ENCODE measurements at regions not wholly inside any gene's neighbourhood (a gene's known extent, or its start where the extent isn't known, plus 50 kb on each side); places are given as distances from the start of the nearest gene placed in this dataset.

DNA sequence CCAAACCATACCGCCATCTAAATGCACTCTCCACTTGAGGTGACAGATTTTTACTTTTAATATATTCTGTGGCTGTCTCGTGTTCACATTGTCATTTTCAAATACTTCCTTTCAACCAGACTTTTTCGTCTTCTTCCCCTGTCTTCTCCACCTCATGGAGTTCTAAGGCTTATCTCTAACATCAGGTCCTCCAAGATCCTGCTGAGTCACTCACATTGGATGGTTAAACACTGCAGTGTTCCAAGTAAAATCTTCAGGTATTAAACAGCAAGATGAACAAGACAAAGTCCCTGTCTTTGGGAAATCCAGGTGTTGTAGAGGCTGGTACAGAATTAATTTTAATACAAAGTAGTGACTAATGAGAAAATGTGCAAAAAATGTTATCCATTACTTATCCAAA, 330.2 kb upstream of the KIF2B start:
- no peaks in the 10 kb centered on the region for H3K4me1 Mint-ChIP-seq

GRCh38 chr17:53490447-53490968, 332.2 kb upstream of the KIF2B start:
- Histone ChIP-seq H3K79me2 (ENCODE audit: insufficient read depth, low read length) (no peaks in the 10 kb centered on the region), H2AFZ (ENCODE audit: insufficient read depth, low read depth, low read length, poor library complexity, severe bottlenecking) (no peak overlapping the region), H3K36me3 (replicated peaks in 1 of 2; ENCODE audit: control insufficient read depth in 1 of 2, insufficient read depth in 2 of 2, low read length in 2 of 2) (no peaks in the 10 kb centered on the region), H3K27me3 (ENCODE audit: control insufficient read depth in 2 of 2, insufficient read depth in 2 of 2, low read length in 2 of 2) (no peaks in the 10 kb centered on the region), H3K27ac (ENCODE audit: low read depth in 1 of 2, low read length in 2 of 2) (no peak overlapping the region), H3K4me2 (replicated peaks; ENCODE audit: extremely low read depth, low read length, poor library complexity, severe bottlenecking) (no peak overlapping the region), H3K4me1 (ENCODE audit: control insufficient read depth in 1 of 2, insufficient read depth in 2 of 2, low read length in 2 of 2) (no peaks in the 10 kb centered on the region), H3K4me3 (replicated peaks in 1 of 3; ENCODE audit: low read depth in 2 of 3, low read length in 3 of 3) (no peak overlapping the region), H3K9ac (ENCODE audit: insufficient read depth, low read length, poor library complexity, severe bottlenecking) (no peak overlapping the region), H4K20me1 (ENCODE audit: insufficient read depth, low read length) (no peaks in the 10 kb centered on the region), H3K9me3 (replicated peaks in 1 of 2; ENCODE audit: control insufficient read depth in 1 of 2, insufficient read depth in 1 of 2, low read length in 2 of 2) (no peaks in the 10 kb centered on the region)
- intact Hi-C loops (cut with micrococcal nuclease), result no loop called here
- Mint-ChIP-seq H3K27me3 (ENCODE audit: low read depth in 3 of 3) (no peaks in the 10 kb centered on the region), H3K9me3 (peaks cover 0 to 3% (median 2%) of the 10 kb centered on the region in 7 donors), H3K36me3 (no peaks in the 10 kb centered on the region), H3K27ac (no peak overlapping the region), H3K4me3 (no peak overlapping the region), H3K4me1 (no peaks in the 10 kb centered on the region)
- no peak for TF ChIP-seq CTCF (IDR thresholded peaks at IDR 0.05)
- no peak for DNase-seq

More for the DNA sequence above, 330.2 kb upstream of the KIF2B start:
- peaks cover 0 to 3% (median 2%) of the 10 kb centered on the region in 7 donors for H3K9me3 Mint-ChIP-seq
- no peak overlapping the region for H2AFZ ChIP-seq (ENCODE audit: insufficient read depth, low read depth, low read length, poor library complexity, severe bottlenecking)
- H3K4me3 ChIP-seq (replicated peaks in 1 of 3; ENCODE audit: low read depth in 2 of 3, low read length in 3 of 3), result no peak overlapping the region
- no peak for TF ChIP-seq CTCF (IDR thresholded peaks at IDR 0.05)
- no peak for DNase-seq
- H3K79me2 ChIP-seq (ENCODE audit: insufficient read depth, low read length), result no peaks in the 10 kb centered on the region
- H3K27me3 ChIP-seq (ENCODE audit: control insufficient read depth in 2 of 2, insufficient read depth in 2 of 2, low read length in 2 of 2), result no peaks in the 10 kb centered on the region
- no peak overlapping the region for H3K4me3 Mint-ChIP-seq
- 33% methylated on average over 2 of the region's 3 CpGs for WGBS (ENCODE audit: insufficient coverage)
- H3K36me3 ChIP-seq (replicated peaks in 1 of 2; ENCODE audit: control insufficient read depth in 1 of 2, insufficient read depth in 2 of 2, low read length in 2 of 2), result no peaks in the 10 kb centered on the region
- intact Hi-C loops (cut with micrococcal nuclease), result no loop called here
- no peaks in the 10 kb centered on the region for H3K4me1 ChIP-seq (ENCODE audit: control insufficient read depth in 1 of 2, insufficient read depth in 2 of 2, low read length in 2 of 2)
- no peaks in the 10 kb centered on the region for H3K36me3 Mint-ChIP-seq
- no peak overlapping the region for H3K27ac Mint-ChIP-seq
- H4K20me1 ChIP-seq (ENCODE audit: insufficient read depth, low read length), result no peaks in the 10 kb centered on the region
- no peaks in the 10 kb centered on the region for H3K27me3 Mint-ChIP-seq (ENCODE audit: low read depth in 3 of 3)
- no peak overlapping the region for H3K27ac ChIP-seq (ENCODE audit: low read depth in 1 of 2, low read length in 2 of 2)
- H3K4me2 ChIP-seq (replicated peaks; ENCODE audit: extremely low read depth, low read length, poor library complexity, severe bottlenecking), result no peak overlapping the region
- H3K9me3 ChIP-seq (replicated peaks in 1 of 2; ENCODE audit: control insufficient read depth in 1 of 2, insufficient read depth in 1 of 2, low read length in 2 of 2), result no peaks in the 10 kb centered on the region
- no peak overlapping the region for H3K9ac ChIP-seq (ENCODE audit: insufficient read depth, low read length, poor library complexity, severe bottlenecking)
